OCI-LY7 (cell line): ENCODE measurements at regions not wholly inside any gene's neighbourhood (a gene's known extent, or its start where the extent isn't known, plus 50 kb on each side); places are given as distances from the start of the nearest gene placed in this dataset.

Experiments
- CTCF ChIP-seq: fragments of 200-600 bp; sonication (generic); conservative IDR thresholded peaks from 2 replicates; pipeline ENCODE4 v1.5.1; 2014; ENCODE audit warnings: mild to moderate bottlenecking, antibody characterized with exemption, low read length, moderate library complexity, mixed read lengths
- EZH2phosphoT487 ChIP-seq: fragments of 200-600 bp; sonication (generic); IDR thresholded peaks from 2 replicates; pipeline ENCODE4 v1.6.1; 2018; ENCODE audit warnings: low read depth, borderline replicate concordance, mild to moderate bottlenecking, mixed run types, antibody characterized with exemption, low read length, moderate library complexity, mixed read lengths

- TF ChIP-seq CTCF: no peak
- TF ChIP-seq EZH2phosphoT487: no peak
Measured at GRCh38 chr21:34011660-34012059, 61.7 kb upstream of the MRPS6 start.
